Ovary (tissue), 3 donors: ENCODE measurements at regions not wholly inside any gene's neighbourhood (a gene's known extent, or its start where the extent isn't known, plus 50 kb on each side); places are given as distances from the start of the nearest gene placed in this dataset.

ENCODE experiments used
- CTCF ChIP-seq, 3 donors: fragments of 450-650 bp in 2 of 3; fragments of 200-600 bp in 1 of 3; IDR thresholded peaks; one replicate each; pipeline versions ENCODE4 v1.5.1 to v1.8.0; 2016 to 2022; ENCODE audit warnings: antibody characterized with exemption in 3 of 3, mild to moderate bottlenecking in 1 of 3
- EP300 ChIP-seq: sonication (generic); formaldehyde crosslinking; IDR thresholded peaks from one replicate; pipeline ENCODE4 v1.6.1; 2017; ENCODE audit warnings: antibody characterized with exemption
- POLR2A ChIP-seq: fragments of 450-650 bp; IDR thresholded peaks from one replicate; pipeline ENCODE4 v1.6.1; 2017; ENCODE audit warnings: antibody characterized with exemption, mild to moderate bottlenecking, moderate library complexity
- donor health status: DM: no; HTN: no; CAD: no.

GRCh38 chr1:235052067-235053008, 76.3 kb downstream of the TOMM20 start:
- TF ChIP-seq CTCF (IDR thresholded peaks at IDR 0.05) (no peak), POLR2A (no peak), EP300 (no peak)
